GM19463 (cell line): ENCODE measurements at regions not wholly inside any gene's neighbourhood (a gene's known extent, or its start where the extent isn't known, plus 50 kb on each side); places are given as distances from the start of the nearest gene placed in this dataset.

Source experiments
- ATAC-seq: cut with Tn5 transposase; IDR thresholded peaks from one replicate; pipeline ENCODE4 v1.9.1; 2021; ENCODE audit warnings: mild to moderate bottlenecking, moderate library complexity; ENCODE audit not compliant: unreplicated experiment

DNA sequence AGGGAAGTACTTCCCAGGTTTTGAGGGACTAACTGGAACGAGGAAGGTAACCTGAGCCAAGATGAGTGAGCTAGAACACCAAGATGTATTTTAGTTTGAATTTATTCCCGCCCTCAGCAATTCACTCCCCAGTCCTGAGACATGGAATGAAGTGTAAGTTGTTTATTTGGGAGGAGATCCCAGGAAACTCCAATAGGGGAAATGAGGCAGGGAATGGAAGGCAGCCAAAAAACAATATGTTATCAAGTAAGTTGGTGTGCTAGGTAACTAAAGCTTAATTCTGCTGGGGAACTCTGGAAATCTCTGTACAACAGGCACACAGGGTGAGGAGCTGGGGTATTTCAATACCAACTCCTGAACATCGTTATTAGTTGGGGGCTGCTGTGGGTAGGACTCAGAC lies 189.7 kb upstream of the HDAC9 start:
- ATAC-seq: no peak

DNA sequence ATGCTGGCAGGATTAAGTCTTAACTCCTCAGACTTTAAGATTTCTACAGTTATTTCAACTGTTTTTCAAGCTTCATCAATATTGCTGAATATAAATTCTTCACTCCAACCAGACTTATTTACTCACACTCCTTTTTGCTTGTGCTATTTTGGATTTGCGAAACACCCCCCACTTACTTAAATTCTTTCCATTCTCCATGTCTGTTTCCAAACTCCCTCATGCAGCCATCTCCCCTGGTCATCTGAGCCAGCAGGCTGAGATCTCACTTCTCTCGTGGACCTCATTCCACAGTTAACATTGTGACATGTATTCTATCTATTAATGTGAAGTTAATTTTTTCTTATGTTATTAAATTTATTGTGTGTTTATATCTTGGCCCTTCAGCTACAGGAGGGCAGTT lies 188.9 kb upstream of the HDAC9 start:
- ATAC-seq: no peak

DNA sequence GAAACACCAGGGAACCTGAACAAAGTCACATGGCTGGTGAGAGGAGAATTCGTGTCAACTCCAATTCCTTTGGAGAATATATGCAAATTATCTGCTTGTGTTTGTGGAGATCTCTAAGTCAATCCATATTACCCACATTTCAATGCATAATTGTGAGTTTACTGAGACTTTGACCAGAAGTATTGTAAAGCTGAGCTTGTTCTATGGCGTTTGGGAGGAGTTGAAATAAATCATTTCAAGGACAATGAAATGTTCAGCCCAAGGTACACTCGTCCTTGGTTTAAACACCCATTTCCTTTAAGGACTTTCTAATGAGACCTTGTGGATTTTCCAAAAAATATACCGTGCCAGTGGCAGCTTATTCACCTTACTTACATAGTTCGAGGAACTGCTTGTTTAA lies 186.6 kb upstream of the HDAC9 start:
- no peak for ATAC-seq

DNA sequence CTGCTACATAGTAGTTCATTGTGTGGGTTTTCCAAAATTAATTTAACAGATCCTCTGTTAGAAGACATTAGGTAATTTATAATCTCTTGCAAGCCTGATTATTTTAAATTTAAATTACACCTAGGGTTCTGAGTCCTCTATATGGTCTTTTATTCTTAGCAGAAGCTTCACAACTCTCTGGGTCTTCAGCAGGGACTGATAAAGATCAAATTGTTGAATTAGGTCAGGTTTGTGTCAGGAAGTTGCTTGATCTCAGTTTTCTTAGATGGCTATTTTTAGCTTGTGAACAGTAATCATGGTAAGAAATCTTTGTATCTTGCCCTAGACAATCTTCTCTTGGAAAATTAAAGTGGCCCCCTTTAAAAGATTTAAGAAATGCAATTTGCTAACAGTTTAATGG lies 183.1 kb upstream of the HDAC9 start:
- no peak for ATAC-seq

DNA sequence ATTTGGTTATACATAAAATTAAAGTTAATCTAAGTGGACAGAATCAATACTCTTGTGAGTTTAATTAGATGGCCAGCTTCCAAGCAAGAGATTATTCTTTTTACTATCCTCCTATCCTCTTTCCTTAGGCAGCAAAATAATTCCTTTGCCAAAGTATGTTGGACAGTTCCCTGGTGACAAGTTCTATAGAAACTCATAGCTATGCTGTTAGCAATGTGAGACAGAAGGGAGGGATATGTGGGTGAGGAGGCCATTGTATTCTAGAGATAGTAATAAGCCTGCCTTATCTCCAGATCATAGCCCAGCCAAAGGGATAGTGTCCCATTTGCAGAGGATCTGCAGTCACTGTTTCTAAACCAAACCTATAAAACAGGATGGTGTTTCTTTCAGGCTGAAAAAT lies 181.6 kb upstream of the HDAC9 start:
- ATAC-seq: no peak

DNA sequence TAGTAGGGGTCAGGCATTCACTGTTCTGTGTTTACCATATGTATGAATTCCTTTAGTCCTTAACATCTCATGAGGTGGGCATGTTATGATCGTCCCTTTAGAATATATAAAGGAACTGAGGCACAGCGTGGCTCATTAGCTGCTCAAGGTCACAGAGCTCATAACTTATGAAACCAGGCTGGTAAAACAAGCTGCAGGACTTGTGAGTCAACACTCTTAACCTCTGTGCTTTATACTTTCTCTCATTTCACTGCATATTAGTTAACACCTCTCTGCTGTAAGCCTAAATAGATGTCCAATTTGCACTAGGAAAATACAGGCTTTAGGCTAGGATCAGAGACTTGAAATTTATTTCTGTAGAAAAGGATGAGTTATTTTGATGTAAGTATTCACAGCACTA lies 180.3 kb upstream of the HDAC9 start:
- ATAC-seq: no peak

DNA sequence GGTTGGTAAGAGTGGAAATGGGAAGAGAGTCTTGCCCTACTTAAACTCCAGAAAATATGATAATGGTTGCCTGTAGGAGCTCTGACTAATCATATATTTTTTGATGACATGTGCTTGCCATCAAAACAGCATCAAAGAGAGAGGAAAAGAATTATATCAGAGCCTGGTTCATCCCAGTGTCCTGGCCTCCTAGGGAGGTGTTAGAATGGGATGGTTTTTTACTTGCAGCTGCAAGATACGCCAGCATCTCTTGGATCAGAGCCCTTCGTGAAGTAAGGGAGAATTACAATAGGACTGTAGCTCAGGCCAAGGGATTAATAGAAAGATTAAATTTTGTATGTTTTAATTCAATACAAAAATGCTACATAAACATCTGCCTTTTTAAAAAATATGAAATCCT lies 177.6 kb upstream of the HDAC9 start:
- no peak for ATAC-seq

DNA sequence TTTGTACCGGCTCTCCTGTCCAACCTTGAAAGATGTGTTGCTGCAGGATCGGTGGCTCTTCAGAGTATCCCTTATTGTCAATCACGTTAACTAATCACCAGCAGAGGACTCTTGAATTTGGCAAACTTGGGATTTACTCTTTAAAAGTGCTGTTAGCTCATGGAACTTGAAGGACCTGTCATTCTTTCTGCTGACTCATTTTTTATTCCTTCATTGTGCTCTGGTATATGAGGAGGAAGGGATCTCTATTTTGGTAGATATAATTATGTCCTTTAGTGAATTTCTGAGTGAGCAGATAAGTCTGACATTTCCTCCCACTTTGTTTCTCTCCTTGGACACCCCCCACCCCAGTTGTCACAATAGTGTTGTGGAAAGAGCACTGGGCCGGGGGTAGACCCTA lies 175.1 kb upstream of the HDAC9 start:
- ATAC-seq: no peak

DNA sequence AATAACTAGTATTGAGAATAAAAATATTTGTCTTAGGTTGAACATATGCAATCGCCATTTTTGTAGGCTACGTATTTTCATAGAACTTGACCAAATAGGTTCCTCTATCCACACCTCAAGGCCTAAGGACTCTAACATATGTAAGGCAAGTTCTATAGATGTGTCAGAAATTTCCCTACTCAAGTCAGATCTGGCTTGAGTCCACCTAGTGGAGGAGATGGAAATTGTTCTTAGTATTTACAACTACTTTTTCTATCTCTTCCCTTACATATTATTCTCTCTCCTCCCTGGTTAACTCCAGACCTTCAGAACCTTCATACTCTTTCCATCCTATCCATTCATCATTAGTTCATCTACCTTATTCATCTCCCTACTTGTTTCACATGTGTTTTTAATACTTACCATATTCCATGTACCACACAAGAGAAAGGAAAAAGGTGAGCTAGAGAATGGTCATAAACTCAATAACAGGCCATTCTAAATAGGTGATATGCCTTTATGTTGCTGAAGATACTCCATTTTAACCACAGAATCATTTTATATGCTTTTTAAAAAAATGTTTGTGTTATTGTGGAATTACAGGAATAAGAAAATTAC lies 174.5 kb upstream of the HDAC9 start:
- peak; percentile 85 for ATAC-seq

DNA sequence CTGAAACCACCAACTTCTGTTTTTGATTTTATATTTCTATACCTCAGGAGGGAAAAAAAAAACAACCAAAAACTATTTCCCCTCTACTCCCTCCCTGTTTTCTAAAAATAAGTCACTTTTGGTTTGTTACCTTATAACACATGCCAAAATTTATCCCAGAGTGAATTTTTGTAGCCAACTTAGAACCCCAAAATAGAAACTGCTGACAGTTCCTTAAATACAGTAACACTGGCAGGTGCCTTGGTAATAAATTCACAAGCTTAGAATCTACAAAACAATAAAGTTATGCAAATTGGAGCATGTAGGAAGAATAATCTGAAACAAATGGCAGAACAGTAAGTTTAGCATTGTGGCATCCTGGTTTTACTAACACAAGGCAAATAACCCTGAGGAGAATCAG lies 165.0 kb upstream of the HDAC9 start:
- no peak for ATAC-seq

DNA sequence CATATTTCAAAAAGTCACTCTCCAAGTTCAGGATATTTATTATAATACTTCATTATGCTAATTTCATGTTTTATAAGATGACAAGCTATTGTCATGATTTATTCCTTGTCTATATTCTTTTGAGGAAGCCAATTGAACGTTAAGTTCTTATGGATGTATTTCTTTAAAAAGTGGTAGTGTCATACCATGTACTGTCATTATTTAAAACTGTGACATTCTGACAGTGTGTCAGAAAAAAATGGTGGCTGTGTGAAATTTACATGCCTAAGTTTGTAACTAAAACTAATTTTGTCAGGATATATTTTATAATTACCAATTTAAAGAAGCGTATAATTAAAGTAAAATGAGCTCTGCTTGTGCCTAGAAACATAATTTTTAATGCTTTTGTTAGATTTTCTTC lies 158.9 kb upstream of the HDAC9 start:
- no peak for ATAC-seq

DNA sequence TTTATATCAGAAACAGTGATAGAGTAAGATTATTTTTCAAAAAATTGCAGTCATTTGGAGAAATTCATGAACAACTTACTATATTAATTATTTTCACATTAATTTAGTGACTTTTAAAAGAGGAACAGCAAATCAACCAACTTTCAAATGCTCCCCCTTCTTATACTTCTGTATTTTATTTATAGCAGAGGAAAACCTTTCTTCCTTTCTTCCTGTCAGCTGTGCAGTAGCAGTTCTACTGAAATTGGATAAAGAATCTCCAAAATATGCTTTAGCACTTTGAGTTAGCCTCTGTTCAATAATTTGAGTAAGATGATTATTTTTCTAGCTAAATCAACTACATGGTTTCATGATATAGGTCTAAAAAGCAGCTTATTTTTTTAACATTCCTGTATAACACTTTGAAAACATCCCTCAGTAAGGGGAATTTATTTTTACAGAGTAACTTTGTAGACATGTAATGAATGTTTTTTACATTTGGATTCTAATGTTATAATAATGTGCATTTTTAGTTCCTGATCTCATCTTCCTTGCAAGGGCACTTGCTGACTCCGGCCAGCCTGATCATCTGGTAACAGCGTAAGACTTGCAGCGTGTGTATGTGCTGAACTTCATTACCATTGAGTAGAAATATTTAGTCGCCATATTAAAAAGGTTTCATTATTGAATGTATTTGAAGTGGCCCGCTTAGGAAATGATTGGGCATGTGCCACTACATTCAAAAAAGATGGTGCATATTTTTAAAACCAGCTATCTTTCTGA lies 158.3 kb upstream of the HDAC9 start:
- no peak for ATAC-seq

DNA sequence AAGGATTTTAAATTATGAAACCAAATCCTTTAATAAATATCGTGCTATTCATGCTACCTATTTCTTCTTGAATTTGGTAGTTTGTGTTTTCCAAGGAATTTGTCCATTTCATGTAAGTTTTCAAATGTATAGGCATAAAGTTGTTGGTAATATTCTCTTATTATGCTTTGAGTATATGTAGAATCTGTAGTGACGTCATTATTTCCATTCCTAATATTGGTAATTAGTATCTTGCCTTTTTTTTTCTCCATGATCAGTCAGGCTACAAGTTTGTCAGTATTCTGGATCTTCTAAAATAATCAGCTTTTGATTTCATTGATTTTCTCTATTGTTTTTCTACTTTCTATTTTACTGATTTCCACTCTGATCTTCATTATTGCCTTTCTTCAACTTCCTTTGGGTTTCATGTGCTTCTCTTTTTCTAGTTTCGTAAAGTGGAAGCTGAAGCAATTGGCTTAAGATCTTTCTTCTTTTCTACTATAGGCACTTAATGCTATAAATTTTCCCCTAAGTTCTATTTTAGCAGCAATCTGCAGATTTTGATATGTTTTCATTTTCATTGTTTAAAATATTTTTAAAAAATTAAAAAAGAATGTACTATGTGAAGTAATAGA lies 156.5 kb upstream of the HDAC9 start:
- no peak for ATAC-seq

DNA sequence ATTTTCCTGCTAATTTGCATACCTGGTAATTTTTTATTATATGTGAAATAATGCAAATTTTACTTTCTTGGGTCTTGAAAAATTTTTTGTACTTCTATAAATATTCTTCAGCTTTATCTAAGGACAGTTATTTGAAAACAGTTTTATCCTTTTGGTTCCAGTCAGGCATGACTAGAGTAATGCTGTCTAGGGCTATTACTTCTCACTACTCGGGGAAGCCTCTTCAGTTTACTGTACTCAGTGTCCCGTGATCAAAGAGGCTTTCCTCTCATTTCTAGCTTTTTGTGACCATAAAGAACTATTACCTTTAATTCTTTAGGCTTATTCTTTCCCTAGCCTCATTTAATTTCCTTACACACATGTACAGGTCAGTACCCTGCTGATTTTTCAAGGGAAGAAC lies 153.8 kb upstream of the HDAC9 start:
- ATAC-seq: no peak

DNA sequence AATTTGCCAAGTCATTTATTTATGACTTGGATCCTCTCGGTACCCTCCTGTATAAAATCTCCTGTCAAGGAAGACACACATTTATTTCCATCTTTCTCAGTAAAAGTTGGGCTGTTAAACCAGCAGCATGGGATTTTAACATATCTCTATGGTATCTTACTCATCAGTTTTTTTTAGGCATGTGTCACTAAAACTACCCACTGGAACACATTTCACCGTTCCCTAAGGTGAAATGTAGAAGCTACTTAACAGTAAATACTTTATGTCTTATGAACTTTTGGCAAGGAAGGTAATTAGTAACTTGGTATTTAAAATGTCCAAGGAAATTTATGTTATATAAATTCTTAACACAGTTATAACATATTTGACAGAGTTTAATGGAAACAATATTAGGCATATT lies 152.5 kb upstream of the HDAC9 start:
- no peak for ATAC-seq

DNA sequence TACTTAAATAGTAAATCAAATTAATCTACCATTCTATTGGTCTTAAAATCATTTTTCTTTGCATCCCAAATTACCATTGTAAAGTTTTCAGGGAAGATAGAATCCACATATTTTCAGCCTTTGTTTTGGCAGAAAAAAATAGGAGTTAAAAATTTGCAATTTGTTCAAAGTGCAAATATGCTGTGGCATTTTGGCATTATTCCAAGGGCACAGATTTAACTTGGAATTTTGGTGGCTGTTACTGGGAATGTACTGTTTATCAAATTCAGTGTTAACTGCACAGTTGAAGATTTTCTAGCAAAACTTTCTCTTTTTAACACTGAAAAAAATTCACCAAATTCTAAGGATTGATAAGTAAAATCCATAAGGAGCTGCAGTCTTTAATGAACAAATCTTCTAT lies 151.0 kb upstream of the HDAC9 start:
- no peak for ATAC-seq

DNA sequence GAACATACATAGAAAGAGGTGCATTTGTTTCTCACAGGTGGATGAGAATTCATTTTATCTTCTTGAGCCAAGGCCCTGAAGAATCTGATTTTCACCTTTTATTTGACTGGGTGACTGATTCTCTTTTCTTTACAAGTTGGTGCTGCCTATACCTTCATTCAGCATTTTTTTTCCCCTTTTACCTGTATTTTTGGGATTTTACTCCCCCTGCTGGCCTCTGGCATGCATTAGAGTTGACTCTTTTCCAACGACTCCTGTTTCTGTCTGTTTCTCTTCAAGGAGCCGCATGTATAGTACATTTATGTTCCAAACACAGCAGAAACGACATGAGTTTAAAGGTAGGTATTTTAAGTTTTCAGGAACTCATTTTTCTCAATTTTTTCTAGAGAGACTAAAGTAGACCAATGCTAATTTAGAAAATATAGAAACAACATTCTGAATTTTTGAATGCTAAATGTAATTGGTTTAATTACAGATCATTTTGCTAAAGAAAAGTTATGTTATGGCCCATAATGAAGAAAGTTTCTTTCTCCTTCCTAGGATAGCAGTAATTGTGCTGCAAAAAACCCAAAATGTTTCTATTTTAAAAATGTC lies 149.8 kb upstream of the HDAC9 start:
- peak; percentile 60 for ATAC-seq

DNA sequence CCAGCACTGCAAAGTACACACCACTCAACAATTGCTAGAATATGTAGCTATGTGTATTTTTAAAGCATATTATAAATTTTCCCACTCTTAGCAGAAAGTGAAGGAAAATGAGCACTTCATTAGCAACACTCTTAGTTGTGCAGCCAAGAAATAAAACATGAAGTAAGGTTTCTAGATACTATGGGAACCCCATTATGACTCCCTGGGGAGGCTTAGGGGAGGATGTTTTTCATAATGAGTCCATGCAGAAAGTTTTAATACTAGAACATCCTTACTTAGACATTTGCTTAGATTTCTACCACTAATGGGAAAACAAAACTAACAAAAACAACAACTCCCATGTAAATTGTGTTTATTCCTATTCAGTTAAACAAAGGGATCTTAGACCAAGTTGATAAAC lies 148.4 kb upstream of the HDAC9 start:
- no peak for ATAC-seq

DNA sequence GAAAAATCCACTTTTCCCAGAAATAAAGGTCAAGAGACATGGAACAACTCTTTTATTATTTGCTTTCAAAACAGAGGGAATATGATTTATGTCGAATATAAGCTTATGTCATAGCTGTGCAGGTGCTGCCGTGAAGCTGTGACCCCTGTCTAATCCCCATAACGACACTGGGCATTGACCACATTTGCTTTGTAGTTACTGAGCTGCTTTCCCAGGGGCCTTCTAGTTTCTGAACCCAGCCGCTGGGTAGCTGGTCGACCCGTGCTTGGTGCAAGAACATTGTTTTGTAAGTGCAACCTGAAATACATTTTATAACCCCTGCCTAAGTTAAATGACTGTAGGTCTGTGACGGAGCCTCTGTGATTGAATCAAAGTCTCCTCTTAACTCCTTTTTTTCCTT lies 144.9 kb upstream of the HDAC9 start:
- no peak for ATAC-seq

DNA sequence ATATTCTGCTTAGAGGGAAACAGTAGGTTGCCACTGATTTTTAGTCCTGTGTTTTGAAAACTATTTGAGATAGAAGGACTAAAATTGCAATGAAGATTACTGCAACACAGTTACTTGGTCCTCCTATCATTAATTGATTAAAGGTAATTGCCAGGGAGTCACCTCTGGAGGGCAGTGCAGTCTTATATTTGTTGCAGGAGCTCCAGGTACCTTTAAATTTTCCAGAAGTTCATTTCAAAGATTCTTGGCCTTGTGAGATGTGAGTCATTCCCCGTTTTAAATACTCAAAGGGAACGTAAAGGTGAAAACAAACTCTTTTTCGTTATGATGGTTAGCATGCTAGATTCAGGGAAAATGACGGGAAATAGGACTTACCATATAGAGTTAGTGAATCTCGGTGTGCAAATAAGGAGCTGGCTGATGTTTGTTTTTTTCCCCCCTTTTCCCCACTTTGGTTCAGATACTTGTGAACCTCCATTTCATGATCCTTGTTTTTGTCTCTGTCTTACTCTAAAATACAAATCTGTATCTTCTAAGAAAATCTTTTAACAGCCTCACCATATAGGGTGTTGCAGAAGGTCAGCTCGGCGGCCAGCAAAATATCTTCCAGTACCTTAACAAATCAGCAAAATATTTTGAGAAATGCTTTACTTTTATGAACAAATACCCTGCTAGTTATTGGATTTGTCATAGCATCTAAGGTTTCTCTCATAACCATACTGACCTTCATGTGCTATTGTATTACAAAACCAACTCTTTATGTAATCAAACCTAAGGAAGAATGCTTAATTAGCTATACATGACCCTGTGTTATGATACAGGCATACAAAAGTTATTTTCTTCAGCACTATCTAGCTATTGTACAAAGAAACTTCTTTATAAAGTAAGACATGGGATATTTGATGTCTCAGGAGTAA lies 143.0 kb upstream of the HDAC9 start:
- ATAC-seq: peak; percentile 65

DNA sequence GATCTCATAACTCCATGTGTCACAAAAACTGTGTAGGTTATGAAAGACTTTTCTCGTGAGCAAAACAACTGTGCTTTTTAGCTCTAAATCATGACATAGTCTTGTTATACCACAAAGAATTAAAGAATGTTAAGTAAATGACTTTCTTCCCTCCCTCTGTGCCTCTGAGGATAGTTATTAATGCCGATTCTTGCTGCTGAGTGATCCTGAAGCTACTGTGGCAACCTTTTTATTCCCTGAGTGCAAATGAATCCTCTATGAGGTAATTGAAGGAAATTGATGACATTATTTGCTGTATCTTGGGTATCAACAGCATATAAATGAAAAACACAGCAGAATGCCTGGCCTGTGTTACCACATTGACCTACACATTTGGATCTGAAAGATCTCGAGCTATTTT lies 142.2 kb upstream of the HDAC9 start:
- no peak for ATAC-seq
